SK-N-SH (cell line): ENCODE measurements at regions not wholly inside any gene's neighbourhood (a gene's known extent, or its start where the extent isn't known, plus 50 kb on each side); places are given as distances from the start of the nearest gene placed in this dataset.

Experiments
- CTCF ChIA-PET: fragments of 300-600, 350-600 bp; formaldehyde crosslinking; extraction: SDS; loops from one replicate; lab custom pipeline; 2021; lab: Yijun Ruan, JAX
- POLR2A ChIA-PET: fragments of 350-600 bp; sonication (Branson Sonifier 250); formaldehyde crosslinking; extraction: SDS; loops from one replicate; lab custom pipeline; 2020; ENCODE audit warnings: antibody characterized with exemption, inconsistent platforms; lab: Yijun Ruan, JAX
- DNase-seq: peaks from one replicate; pipeline ENCODE4 v3.0.0; 2012
- H2AFZ ChIP-seq: fragments of 200-600 bp; sonication (generic); 2 replicates; pipeline ENCODE4 v1.8.1; 2016; ENCODE audit warnings: antibody characterized with exemption, mild to moderate bottlenecking, low read depth
- H3F3A ChIP-seq: fragments of 200-600 bp; sonication (generic); replicated peaks from 2 replicates; pipeline ENCODE3; 2016; ENCODE audit warnings: antibody characterized with exemption, mild to moderate bottlenecking; ENCODE audit not compliant: insufficient read depth
- H3K27ac ChIP-seq, 2 experiments: fragments of 200-500 bp in 1 of 2; fragments of 200-600 bp in 1 of 2; sonication (Bioruptor generic) in 1 of 2; sonication (generic), shearing (Covaris generic) in 1 of 2; 2 replicates each; pipeline versions ENCODE4 v1.5.1 to v1.6.1; 2014 to 2016; ENCODE audit warnings: low read depth in 2 of 2, inconsistent platforms in 1 of 2, low read length in 1 of 2, mild to moderate bottlenecking in 1 of 2, mixed read lengths in 1 of 2
- H3K27me3 ChIP-seq: fragments of 200-600 bp; sonication (generic), shearing (Covaris generic); 2 replicates; pipeline ENCODE4 v1.6.1; 2016; ENCODE audit warnings: mixed run types; ENCODE audit not compliant: insufficient read depth
- H3K36me3 ChIP-seq, 2 experiments: fragments of 200-500 bp in 1 of 2; fragments of 200-600 bp in 1 of 2; sonication (Bioruptor generic) in 1 of 2; sonication (generic) in 1 of 2; replicated peaks in 1 of 2; 2 replicates each; pipeline versions ENCODE3 to v1.5.1; 2014 to 2016; ENCODE audit warnings: low read length in 1 of 2, mild to moderate bottlenecking in 1 of 2; ENCODE audit not compliant: insufficient read depth in 2 of 2, control insufficient read depth in 1 of 2
- H3K4me1 ChIP-seq, 2 experiments: fragments of 200-500 bp in 1 of 2; fragments of 200-600 bp in 1 of 2; sonication (Bioruptor generic) in 1 of 2; sonication (generic), shearing (Covaris generic) in 1 of 2; 2 replicates each; pipeline versions ENCODE4 v1.5.1 to v1.6.1; 2014 to 2016; ENCODE audit warnings: low read depth in 1 of 2, low read length in 1 of 2, mixed run types in 1 of 2; ENCODE audit not compliant: insufficient read depth in 2 of 2, control insufficient read depth in 1 of 2
- H3K4me2 ChIP-seq: fragments of 200-600 bp; sonication (generic), shearing (Covaris generic); 2 replicates; pipeline ENCODE4 v1.6.1; 2017; ENCODE audit warnings: mixed run types
- H3K4me3 ChIP-seq, 2 experiments: fragments of 200-500 bp in 1 of 2; fragments of 200-600 bp in 1 of 2; sonication (Bioruptor generic) in 1 of 2; sonication (generic), shearing (Covaris generic) in 1 of 2; 2 replicates each; pipeline versions ENCODE4 v1.5.1 to v1.8.1; 2014 to 2016; ENCODE audit warnings: low read depth in 2 of 2, inconsistent platforms in 1 of 2, low read length in 1 of 2, mild to moderate bottlenecking in 1 of 2, mixed read lengths in 1 of 2, moderate library complexity in 1 of 2
- H3K79me2 ChIP-seq: fragments of 200-600 bp; sonication (generic); 2 replicates; pipeline ENCODE4 v1.8.1; 2017; ENCODE audit warnings: mild to moderate bottlenecking; ENCODE audit not compliant: insufficient read depth
- H3K9ac ChIP-seq: fragments of 200-600 bp; sonication (generic); 2 replicates; pipeline ENCODE4 v1.6.1; 2017; ENCODE audit warnings: mixed run types
- H3K9me2 ChIP-seq: fragments of 200-600 bp; sonication (generic); 2 replicates; pipeline ENCODE4 v1.6.1; 2017; ENCODE audit warnings: mixed run types
- H3K9me3 ChIP-seq: fragments of 200-600 bp; sonication (generic); 2 replicates; pipeline ENCODE4 v1.6.1; 2017; ENCODE audit warnings: mixed run types, mild to moderate bottlenecking, moderate library complexity
- H4K20me1 ChIP-seq: fragments of 200-600 bp; sonication (generic); 2 replicates; pipeline ENCODE4 v1.6.1; 2017; ENCODE audit warnings: mild to moderate bottlenecking, mixed run types; ENCODE audit not compliant: insufficient read depth
- FOXJ3 ChIP-seq: sonication (generic); formaldehyde crosslinking; IDR thresholded peaks from 2 replicates; pipeline ENCODE4 v1.5.1; 2020; ENCODE audit warnings: mild to moderate bottlenecking, missing genetic modification reagents
- GATA2 ChIP-seq: sonication (generic); formaldehyde crosslinking; IDR thresholded peaks from 2 replicates; pipeline ENCODE4 v1.5.0; 2020; ENCODE audit warnings: mild to moderate bottlenecking, missing genetic modification reagents
- JUND ChIP-seq: IDR thresholded peaks from 2 replicates; pipeline ENCODE4 v1.4.0; 2012
- MEF2A ChIP-seq: IDR thresholded peaks from 2 replicates; pipeline ENCODE4 v1.4.0; 2012; ENCODE audit warnings: low read depth, borderline replicate concordance
- NRF1 ChIP-seq: IDR thresholded peaks from 2 replicates; pipeline ENCODE4 v1.6.1; 2012; ENCODE audit warnings: low read depth, mild to moderate bottlenecking, low read length
- POLR2AphosphoS5 ChIP-seq: IDR thresholded peaks from 2 replicates; pipeline ENCODE4 v1.6.1; 2012; ENCODE audit warnings: low read depth, low read length
- RCOR1 ChIP-seq: fragments of 150-350 bp; IDR thresholded peaks from 2 replicates; pipeline ENCODE4 v1.6.1; 2017; ENCODE audit warnings: antibody characterized with exemption, low read length
- SIN3A ChIP-seq: IDR thresholded peaks from 2 replicates; pipeline ENCODE4 v1.6.1; 2012; ENCODE audit warnings: low read depth, mild to moderate bottlenecking, low read length, moderate library complexity, borderline replicate concordance
- WGBS: methylation state at CpG from one replicate; pipeline ENCODE4 v1.1.6; 2017; ENCODE audit warnings: low lambda C conversion rate; 5-methylcytosine and 5-hydroxymethylcytosine counted together
- TF ChIP-seq, protein P1 (sequence below): IDR thresholded peaks from 2 replicates; pipeline ENCODE4 v1.4.0; 2012; ENCODE audit warnings: low read depth
- TF ChIP-seq, protein P2 (sequence below): fragments of 150-350 bp; IDR thresholded peaks from 2 replicates; pipeline ENCODE4 v1.6.1; 2017; ENCODE audit warnings: antibody characterized with exemption, low read length, low read depth, borderline replicate concordance
- TF ChIP-seq, protein P3 (sequence below): IDR thresholded peaks from 2 replicates; pipeline ENCODE4; 2012
- TF ChIP-seq, protein P4 (sequence below): fragments of 200-600 bp; sonication (generic); IDR thresholded peaks from 2 replicates; pipeline ENCODE4 v1.6.1; 2017; ENCODE audit warnings: antibody characterized with exemption, mild to moderate bottlenecking, moderate library complexity

DNA sequence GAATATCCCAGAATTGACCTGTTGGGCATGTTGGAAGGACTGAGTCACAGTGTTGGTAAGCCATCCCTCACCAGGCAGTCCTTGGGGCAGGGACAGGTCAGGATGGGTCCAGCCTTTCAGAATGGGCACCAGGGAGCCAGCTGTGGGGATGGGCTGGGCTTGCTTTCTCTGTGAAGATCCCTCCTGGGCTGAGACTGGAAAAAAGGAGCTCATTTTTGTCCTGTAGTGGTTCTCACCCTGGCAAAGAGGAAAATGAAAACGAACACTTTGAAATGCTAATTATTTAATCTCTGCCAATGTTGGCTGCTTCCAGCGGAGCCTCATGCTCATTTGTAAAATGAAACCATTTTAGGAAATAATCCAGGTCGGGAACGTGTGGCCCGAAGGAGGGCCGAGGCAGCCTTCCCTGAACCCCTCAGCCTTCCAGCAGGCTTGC is 237.5 kb upstream of the SALL1 start:
- H3K36me3 ChIP-seq, result no peaks in the 10 kb centered on the region
- no peaks in the 10 kb centered on the region for H3K27me3 ChIP-seq
- H2AFZ ChIP-seq, result no peak overlapping the region
- ChIA-PET CTCF (no interaction called here), POLR2A (no interaction called here)
- no peaks in the 10 kb centered on the region for H3K9me2 ChIP-seq
- 38% methylated on average over 6 of the region's 6 CpGs for WGBS
- H3K27ac ChIP-seq, result no peak overlapping the region
- H3K4me1 ChIP-seq, result no peaks in the 10 kb centered on the region
- H3K79me2 ChIP-seq, result no peaks in the 10 kb centered on the region
- no peak overlapping the region for H3K9ac ChIP-seq
- H3K4me2 ChIP-seq, result no peak overlapping the region
- H3K4me3 ChIP-seq, result no peak overlapping the region
- TF ChIP-seq, protein P1, sequence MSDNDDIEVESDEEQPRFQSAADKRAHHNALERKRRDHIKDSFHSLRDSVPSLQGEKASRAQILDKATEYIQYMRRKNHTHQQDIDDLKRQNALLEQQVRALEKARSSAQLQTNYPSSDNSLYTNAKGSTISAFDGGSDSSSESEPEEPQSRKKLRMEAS, result no peak
- TF ChIP-seq FOXJ3 (no peak), NRF1 (no peak), GATA2 (no peak), MEF2A (no peak), RCOR1 (no peak), JUND (no peak), POLR2AphosphoS5 (no peak)
- TF ChIP-seq, protein P2, sequence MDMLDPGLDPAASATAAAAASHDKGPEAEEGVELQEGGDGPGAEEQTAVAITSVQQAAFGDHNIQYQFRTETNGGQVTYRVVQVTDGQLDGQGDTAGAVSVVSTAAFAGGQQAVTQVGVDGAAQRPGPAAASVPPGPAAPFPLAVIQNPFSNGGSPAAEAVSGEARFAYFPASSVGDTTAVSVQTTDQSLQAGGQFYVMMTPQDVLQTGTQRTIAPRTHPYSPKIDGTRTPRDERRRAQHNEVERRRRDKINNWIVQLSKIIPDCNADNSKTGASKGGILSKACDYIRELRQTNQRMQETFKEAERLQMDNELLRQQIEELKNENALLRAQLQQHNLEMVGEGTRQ, result no peak
- TF ChIP-seq, protein P3, sequence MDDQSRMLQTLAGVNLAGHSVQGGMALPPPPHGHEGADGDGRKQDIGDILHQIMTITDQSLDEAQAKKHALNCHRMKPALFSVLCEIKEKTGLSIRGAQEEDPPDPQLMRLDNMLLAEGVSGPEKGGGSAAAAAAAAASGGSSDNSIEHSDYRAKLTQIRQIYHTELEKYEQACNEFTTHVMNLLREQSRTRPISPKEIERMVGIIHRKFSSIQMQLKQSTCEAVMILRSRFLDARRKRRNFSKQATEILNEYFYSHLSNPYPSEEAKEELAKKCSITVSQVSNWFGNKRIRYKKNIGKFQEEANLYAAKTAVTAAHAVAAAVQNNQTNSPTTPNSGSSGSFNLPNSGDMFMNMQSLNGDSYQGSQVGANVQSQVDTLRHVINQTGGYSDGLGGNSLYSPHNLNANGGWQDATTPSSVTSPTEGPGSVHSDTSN, result no peak
- TF ChIP-seq, protein P4, sequence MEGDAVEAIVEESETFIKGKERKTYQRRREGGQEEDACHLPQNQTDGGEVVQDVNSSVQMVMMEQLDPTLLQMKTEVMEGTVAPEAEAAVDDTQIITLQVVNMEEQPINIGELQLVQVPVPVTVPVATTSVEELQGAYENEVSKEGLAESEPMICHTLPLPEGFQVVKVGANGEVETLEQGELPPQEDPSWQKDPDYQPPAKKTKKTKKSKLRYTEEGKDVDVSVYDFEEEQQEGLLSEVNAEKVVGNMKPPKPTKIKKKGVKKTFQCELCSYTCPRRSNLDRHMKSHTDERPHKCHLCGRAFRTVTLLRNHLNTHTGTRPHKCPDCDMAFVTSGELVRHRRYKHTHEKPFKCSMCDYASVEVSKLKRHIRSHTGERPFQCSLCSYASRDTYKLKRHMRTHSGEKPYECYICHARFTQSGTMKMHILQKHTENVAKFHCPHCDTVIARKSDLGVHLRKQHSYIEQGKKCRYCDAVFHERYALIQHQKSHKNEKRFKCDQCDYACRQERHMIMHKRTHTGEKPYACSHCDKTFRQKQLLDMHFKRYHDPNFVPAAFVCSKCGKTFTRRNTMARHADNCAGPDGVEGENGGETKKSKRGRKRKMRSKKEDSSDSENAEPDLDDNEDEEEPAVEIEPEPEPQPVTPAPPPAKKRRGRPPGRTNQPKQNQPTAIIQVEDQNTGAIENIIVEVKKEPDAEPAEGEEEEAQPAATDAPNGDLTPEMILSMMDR, result no peak
- no peak for DNase-seq
- no peaks in the 10 kb centered on the region for H4K20me1 ChIP-seq
- H3F3A ChIP-seq, result no peaks in the 10 kb centered on the region
- no peaks in the 10 kb centered on the region for H3K9me3 ChIP-seq

DNA sequence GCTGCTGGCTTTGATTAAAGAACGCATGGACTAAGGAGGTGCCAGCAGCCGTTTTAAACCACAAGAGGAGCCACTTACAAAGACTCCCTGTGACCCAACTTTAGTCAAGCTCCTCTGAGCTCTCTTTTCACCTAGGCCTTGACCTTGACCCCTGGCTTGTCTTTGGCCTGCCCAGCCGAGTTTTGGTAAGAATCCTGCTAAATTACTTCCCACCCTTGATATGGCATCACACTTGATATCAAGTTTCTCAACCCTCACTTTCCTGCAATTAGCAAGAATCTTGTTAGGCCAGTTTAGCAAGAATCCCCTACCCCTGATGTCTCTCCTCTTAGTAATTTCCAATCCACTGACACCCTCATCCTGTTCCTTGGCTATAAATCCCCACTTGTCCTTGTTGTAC is 232.8 kb upstream of the SALL1 start:
- H3K36me3 ChIP-seq, result no peaks in the 10 kb centered on the region
- ChIA-PET CTCF (no interaction called here), POLR2A (no interaction called here)
- H3K4me1 ChIP-seq, result no peaks in the 10 kb centered on the region
- H3K79me2 ChIP-seq, result no peaks in the 10 kb centered on the region
- no peaks in the 10 kb centered on the region for H3K9me3 ChIP-seq
- H3F3A ChIP-seq, result no peaks in the 10 kb centered on the region
- no peaks in the 10 kb centered on the region for H3K9me2 ChIP-seq
- H3K27me3 ChIP-seq, result no peaks in the 10 kb centered on the region
- no peak overlapping the region for H2AFZ ChIP-seq
- H3K27ac ChIP-seq, result no peak overlapping the region
- H4K20me1 ChIP-seq, result no peaks in the 10 kb centered on the region
- TF ChIP-seq SIN3A, result no peak
- TF ChIP-seq, protein P3, result no peak
- H3K9ac ChIP-seq, result no peak overlapping the region
- no peak overlapping the region for H3K4me3 ChIP-seq
- DNase-seq, result no peak
- 22% methylated on average over 3 of the region's 3 CpGs for WGBS
- no peak overlapping the region for H3K4me2 ChIP-seq
